Stimulated activated CD4-positive, alpha-beta T cell treated with anti-CD3 and anti-CD28 coated beads, Interleukin-2, amount 100 ng/mL, for 48 hours (primary cell): ENCODE measurements at regions not wholly inside any gene's neighbourhood (a gene's known extent, or its start where the extent isn't known, plus 50 kb on each side); places are given as distances from the start of the nearest gene placed in this dataset.
"Not testable (repeated sequence)": the region's sequence is repeated elsewhere in the genome, so short reads cannot be mapped to it uniquely, and the experiment has no call there.

Source experiments
- DNase-seq, 2 donors: peaks; one replicate each; pipeline ENCODE4 v3.0.0-alpha.2; 2020

DNA sequence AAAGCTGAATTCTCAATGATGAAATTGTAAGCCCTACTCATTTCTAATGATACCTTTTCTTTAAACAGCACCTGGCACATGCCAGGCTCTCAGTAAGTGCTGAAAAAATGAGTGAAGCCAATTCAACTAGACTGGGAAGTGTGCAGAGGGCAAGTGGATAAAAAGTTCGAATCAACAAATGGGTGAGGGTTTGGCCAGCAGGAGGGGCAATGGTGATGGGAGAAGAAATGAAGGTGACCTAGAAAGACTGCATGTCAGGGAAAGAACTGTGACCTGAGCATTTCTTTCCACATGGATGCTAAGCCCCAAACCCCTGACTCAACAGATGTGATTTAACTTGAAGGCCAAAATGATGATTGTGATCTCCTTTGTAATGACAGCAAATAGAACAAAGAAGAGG, 54.6 kb downstream of the DKK1 start:
- no peak for DNase-seq

DNA sequence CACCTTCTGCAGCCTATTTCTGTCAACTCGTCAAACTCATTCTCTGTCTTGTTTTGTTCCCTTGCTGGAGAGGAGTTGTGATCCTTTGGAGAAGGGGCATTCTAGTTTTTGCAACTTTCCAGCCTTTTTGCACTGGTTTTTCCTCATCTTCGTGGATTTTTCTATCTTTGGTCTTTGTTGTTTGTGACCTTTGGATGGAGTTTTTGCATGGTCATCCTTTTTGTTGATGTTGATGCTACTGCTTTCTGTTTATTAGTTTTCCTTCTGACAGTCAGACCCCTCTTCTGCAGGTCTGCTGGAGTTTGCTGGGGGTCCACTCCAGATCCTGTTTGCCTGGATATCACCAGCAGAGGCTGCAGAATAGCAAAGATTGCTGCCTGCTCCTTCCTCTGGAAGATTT, 60.1 kb downstream of the DKK1 start:
- not testable (repeated sequence) for DNase-seq

DNA sequence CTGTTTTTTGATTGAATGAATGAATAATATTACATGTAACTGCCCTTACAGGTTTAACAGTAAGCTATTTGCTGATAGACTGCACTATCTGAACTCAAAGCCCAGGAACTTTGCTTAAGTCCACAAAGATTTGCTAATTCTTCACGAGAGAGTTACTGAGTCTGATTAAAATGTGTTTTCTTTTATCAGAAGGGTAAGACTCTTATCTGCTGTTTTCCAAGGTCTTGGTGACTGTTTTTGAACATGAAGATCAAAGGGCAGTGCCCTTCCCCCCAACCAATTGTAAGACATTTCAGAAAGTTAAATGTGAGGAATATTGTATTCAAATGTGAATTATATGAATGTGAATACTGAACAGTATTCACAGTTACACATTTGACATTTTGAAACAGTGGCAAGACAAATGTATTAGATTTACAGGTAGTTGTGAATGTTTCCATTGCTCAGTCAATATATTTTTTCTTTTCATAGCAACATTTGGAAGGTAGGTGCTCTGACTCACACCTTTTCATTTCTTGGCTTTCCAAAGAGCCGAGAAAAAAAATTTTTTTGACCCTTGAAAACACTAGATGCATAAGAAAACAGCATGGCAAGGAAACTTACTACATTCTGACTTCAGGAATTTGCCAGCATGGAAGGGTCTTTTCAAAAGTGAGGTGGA, 62.7 kb downstream of the DKK1 start:
- DNase-seq = no peak

DNA sequence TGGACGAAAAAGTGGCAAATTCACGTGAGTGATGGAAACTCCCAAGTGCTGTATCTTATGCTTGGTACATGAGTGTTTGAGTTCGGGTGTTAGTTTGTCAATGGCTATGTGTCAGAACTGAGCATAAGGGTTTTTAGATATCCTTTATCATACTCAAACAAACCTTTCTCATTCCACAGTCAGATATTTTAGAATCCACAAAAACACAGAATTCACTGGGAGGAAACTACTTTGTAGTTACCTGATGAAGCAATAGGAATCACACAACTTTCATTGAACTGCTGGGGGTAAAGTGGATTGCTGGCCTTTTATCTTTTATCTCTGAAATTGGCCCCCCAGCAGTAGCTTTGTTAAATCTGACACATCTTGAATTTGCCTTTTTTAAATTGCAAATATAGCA, 64.0 kb downstream of the DKK1 start:
- no peak for DNase-seq

DNA sequence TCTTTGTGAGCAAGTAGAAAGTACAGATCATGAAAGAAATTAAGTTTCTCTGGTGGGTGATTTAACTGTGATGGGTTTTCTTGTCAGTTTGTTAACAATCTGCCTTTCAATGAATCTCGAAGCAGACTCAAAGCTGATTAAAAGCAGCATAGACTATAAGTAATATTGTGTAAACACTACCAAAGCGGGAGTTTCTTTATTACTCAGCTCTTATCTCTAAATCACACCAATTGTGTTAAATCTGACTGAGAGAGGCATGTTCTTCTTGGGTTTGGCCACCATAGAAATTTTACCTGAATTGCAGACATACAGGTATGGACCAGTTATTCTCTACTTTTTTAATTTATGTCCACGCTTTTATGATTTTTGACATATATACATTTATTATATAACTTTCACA, 65.2 kb downstream of the DKK1 start:
- DNase-seq = no peak

DNA sequence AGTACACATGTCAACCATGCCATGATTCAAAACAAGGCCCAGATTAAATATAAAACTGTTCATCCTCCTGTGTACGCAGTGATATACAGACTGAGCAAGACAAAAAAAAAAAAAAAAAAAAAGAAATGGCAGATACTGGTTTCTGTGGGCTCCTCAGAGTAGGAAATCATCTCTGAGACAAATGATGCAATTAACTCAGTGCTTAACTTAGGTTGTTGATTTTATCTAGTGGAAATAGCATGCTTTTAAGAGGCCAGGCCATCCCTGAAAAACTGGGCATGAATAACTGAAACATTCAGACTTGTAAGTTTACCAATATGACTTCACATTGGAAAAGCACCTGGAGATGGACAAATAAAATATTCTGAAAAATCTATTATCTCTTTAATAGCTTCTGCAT, 69.0 kb downstream of the DKK1 start:
- no peak for DNase-seq

DNA sequence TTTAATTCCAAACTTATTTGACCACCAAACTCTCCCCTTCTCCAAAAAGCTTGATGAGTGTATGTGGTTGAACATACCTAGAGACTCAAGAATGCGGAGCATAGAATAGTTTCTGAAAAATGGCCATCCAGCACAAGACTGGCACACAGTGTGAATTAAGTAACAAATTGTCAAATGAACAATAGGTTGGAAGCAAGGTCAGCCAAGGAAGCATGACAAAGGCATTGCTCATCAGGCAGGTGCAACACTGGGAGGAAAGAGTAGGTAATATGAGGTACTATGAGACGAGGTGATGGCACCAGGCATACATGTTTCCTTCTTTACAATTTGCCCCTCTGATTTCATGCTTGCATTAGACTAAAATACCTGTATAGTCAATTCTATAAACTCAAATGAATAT, 73.7 kb downstream of the DKK1 start:
- DNase-seq = no peak

DNA sequence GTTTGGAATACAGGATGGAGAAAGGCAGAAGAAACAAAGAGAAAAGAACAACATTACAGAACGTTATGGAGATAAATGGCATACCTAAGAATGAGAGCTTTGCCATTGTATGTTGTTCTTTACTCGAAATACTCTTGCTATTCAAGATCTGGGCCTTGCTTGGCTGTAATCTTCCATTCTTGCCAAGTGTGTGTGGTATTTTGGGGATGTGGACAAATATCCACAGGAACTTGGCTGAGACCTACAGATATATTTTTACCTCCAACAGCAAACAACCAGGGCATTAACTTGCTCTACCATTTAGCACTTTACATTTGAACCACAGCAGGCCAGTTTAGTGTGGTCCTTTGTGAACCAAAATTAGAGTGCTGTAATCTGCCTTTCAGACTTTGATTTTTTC, 76.3 kb downstream of the DKK1 start:
- no peak for DNase-seq

DNA sequence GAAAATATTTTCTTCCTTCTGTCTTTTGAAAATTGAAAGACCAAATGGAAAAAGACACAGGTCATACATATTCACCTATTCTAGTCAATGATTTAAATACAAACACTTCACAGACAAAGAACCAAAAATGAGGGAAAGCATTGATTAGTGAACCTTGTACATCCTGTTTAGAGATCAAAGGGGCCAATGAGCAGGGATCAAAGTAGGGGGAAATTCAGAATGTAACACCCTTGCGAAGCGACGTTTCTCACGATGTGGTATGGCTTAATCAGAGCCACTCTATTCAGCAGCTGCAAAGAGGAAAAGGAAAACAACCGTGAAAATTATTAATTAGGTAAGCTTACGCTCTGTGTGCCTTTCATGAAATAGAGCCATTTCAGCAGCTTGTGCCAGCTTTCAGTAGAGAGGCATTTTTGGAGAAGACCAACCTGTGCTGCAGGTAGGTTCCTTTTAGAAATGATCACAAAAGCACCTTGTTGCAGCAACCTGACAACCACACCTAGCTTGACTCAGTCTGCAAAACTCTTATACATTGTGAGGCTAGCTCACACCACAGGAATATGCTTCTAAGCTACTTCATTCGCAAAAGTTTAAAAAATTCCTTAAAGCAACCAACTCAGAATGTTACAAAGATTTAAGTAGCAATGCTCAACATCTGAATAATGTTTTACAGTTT, 78.0 kb downstream of the DKK1 start:
- no peak for DNase-seq

DNA sequence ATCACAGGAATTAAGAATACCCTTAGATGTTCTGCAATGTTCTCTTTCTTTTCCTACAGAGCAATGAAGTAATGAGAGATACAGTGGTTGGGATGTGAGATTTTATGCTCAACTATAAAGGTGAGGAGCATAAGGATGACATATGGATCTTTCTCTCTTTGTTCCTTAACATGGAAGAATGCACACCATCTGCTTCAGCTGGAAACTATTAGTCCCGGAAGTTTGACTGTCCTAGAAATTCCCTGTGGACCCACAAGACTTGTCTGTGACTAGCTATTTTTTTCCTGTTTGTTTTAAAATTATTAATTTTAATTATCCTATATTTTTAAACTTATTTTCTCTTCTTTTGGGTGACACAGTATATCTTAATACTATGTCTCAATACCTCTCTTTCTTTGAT, 80.2 kb downstream of the DKK1 start:
- DNase-seq = no peak

DNA sequence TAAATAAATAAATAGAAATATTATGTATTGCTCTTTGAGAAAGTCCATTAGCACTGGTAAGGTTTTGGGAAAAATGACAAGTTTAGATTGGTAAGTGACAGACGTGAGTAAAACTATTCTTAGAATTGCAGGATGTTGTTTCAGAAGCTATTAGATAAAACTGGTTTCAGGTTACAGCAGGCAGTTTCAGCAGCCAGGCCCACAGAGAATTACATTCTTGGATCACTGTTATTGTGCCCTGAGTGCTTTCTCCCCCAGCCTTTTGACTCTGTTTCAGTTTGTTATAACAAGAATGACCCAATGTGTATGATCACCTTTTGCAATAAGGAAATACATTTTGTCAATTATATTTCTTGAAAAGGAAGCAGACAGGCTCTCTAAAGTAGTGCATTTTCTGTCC, 86.5 kb downstream of the DKK1 start:
- DNase-seq = no peak

DNA sequence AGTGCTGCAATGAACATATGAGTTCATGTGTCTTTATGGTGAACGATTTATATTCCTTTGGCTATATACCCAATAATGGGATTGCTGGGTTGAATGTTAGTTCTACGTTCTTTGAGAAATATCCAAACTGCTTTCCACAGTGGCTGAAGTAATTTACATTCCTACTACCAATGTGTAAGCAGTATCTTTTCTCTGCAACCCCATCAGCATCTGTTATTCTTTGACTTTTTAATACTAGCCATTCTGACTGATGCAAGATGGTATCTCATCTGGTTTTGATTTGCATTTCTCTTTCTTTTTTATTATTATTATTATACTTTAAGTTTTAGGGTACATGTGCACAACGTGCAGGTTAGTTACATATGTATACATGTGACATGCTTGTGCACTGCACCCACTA, 89.7 kb downstream of the DKK1 start:
- not testable (repeated sequence) for DNase-seq

DNA sequence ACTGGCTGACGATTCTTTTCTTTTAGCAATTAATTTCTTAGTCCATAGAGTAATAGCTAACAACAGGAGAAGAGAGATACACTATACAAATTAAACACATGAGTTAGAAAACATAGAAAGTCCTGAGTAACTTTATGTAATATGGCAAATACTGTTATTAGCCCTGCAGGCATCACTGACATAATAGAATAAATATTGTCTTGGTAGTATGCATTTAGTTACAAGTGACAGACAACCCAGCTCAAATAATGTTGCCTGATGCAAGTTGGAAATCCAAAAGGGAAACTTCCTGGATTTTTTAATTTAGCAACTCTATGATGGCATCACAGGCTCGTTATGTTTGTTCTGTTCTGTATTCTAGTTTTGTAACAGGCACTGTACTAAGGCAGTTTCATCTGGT, 95.1 kb downstream of the DKK1 start:
- DNase-seq = no peak

DNA sequence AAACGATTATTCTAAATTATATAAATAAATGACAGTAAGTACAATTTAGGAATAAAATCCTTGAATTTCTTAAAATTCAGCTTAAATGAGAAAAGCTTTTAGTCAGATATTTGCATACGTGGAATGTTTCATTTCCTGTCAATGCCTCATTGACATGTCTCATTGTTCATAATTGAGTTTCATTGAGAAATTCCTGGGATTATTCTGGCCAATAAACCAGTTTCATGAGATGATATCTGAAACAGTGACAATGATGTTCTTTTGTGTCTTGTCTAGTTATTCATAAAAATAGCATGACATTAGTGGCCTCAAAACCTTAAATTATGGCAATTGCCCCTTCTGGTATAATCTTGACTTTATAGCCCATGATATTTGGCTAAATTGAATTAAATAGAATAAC, 95.8 kb downstream of the DKK1 start:
- no peak for DNase-seq

DNA sequence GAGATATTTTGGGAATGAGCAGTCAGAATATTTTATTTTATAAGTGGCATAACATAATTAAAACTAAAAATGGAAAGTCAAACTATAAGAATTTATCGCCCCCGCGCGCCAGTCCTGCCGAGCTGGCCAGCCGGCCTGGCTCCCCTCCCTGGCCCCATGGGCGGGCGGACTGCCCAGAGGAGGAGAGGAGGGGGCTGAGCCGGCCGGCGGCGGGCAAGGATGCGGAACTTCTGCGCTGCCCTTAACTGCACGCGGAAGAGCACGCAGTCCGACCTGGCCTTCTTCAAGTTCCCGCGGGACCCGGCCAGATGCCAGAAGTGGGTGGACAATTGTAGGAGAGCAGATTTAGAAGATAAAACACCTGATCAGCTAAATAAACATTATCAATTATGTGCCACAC, 96.8 kb downstream of the DKK1 start:
- DNase-seq = no peak

DNA sequence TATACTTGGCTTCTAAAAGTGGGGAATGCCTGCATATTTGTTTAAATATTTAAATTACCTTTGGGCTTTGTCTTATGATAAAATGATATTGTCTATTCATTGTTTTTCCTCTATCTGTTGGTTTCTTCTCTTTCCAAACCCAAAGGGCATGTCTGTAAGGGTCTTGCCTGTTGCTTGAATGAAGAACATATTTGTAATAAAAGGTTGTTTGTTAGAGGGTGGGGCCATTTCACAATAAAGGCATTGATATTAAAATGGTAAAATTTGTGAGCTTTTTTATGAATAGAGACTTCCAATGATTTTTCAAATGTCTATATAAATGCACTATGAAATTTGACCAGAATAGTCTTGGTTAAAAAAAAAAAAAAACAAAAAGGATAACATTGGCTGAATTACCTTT, 105.2 kb downstream of the DKK1 start:
- DNase-seq = no peak

DNA sequence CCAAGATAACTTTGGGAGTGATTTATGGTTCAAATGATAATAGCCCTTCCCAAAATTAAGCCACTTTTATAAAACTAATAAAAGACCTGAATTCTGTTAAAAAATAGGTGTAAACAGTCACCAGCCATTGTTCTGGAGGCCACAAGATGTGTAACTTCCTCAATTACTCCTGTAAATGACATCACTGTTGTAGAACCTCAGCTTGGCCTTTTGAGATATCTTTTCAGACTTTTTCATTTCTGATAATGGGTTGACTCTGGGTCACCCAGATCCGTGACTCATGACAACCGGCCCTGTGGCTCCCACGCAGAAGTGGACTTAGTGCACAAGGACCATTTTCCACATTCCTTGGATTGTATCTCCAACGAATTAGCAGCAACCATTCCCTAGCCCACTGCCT, 106.6 kb downstream of the DKK1 start:
- DNase-seq = no peak

DNA sequence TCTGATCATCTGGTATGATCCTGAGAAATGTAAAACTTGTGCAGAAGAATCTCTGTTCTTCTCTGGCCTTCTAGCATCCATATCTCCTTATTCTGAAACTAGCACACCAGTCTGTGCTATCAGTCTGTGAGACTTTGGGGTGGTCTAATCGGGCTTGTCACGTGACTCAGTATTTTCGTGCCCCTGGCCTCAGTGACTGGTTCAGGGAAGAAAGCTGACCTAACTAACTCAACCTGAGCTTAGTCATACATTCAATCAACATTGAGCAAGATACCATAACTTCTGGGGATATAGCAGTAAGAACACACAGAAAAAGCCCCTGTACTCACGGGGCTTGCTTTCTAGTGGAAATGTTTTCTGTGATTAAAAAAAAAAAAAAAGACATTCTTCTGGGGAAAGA, 109.3 kb downstream of the DKK1 start:
- no peak for DNase-seq

DNA sequence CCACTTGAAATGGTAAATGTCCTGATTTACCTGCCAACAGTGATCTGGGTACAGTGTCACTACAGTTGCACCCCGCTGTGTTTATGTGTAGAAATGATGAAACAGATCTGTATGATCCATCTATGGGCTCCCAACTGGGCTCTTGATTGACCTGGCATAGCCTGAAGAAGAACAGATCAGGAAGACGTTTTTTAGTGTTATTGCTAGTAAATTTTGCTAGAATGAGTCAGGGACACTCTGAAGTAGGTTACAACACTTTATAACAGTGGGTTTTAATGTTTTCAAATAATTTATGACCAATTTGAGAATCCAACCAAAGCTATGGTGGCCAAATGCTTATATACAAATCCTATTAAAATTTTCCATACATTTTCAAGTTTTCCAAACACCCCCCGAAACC, 110.3 kb downstream of the DKK1 start:
- no peak for DNase-seq

DNA sequence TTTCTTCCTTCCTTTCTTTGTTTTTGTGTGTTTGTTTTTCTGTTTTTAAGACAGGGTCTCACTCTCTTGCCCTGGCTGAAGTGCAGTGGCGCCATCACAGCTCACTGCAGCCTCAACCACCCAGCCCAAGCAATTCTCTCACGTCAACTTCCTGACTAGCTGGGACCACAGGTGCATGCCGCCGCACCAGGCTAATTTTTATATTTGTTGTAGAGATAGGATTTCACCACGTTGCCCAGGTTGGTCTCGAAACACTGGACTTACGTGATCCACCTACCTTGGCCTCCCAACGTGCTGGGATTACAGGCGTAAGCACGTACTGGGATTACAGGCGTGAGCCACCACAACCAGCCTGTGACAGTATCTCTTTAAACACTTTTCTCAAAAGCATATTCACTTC, 120.7 kb downstream of the DKK1 start:
- no peak for DNase-seq

DNA sequence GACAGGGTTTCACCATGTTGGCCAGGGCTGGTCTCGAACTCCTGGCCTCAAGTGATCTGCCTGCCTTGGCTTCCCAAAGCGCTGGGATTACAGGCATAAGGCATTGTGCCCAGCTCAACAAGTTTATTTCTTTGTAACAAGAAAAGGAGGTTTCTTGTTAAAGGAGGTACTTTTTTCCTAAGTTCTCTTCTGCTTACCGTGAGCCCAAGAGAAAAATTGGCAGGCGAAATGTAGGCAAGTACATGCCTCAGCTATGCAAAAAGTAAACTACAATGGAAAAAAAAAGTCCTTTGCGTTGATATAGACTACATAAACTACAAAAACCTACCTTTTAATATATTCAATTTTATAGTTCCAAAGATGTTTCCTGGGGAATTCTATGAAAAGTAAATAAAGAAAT, 122.6 kb downstream of the DKK1 start:
- no peak for DNase-seq

DNA sequence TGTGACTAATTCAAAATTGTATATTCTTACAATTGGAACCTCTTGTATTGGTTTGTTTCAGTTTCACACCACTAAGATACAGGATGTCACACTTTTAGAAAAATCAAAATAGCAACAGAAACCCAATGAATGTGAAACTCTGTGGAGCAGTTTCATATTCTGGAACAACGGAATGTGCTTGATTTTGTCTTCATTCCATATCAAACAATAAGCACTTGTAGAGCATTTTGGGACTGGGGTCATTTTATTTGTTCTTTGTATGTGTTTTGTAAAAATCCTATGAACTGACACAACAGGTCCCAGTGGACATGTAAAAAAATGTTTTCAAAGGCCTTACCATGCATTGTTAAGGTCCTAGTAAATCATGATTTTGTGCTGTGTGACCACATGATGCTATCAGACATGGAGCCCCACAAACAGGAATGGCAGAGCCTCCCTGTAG, 123.1 kb downstream of the DKK1 start:
- DNase-seq = no peak

DNA sequence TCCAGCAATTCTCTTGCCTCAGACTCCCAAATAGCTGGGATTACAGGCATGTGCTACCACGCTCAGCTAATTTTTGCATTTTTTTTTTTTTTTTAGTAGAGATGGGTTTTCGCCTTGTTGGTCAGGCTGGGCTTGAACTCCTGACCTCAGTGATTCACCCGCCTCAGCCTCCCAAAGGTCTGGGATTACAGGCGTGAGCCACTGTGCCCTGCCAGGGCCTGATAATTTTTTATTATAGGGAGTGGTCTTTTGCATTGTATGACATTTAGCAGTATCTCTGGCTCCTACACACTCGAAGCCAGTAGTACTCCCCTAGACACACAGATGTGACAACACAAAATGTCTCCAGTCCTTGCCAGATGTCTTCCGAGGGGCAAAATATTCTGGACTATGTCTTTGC, 124.0 kb downstream of the DKK1 start:
- no peak for DNase-seq

DNA sequence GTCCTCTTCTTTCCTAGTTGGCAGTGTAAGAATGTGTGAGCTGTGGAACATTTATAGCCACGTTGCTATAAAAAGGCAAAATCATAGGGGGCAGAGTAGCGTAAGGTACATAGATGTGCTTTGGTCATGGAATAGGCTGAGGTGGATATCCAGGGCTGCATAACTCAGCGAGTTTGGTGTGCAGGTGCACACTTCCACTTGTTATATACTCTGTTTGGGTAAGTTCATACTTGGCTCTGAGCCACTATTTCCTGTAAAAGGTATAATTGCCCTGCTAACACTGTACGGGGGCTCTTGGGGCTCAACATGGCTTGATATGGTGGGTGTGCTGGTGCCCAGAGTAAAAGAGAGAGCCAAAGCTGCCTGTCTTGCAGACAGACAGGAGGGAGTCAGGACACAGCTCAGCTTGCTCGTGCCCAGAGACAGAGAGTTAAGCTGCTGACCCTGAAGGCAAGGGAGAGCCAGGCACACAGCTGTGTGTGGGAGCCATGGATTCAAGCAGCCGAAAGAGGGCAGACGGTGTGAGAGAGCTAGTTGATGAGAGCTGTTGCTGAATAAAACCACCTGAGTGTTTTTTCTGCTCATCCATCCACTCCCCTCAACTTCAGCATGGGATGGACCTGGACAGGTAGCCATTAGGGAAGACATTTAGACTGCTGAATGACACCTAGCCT, 126.7 kb downstream of the DKK1 start:
- no peak for DNase-seq

DNA sequence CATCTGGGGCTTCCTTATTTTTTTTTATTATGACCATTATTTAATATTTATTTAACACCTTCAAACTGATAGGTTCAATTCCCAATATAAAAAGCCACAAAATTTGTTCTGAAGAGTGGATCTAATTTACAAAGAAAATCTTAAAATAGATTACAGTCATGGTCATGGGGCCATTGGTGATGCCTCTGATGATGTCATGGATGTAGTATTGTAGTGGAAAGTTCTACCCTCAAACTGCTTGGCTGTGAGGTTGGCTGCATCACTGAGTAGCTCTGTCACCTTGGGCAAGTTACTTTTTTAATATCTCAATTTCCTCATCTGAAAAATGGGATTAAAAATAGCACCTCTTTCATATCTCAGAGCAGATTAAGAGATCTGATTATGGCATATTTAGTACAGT, 128.5 kb downstream of the DKK1 start:
- no peak for DNase-seq
